ENCODE measurements at regions not wholly inside any gene's neighbourhood (a gene's known extent, or its start where the extent isn't known, plus 50 kb on each side); places are given as distances from the start of the nearest gene placed in this dataset.

DNA sequence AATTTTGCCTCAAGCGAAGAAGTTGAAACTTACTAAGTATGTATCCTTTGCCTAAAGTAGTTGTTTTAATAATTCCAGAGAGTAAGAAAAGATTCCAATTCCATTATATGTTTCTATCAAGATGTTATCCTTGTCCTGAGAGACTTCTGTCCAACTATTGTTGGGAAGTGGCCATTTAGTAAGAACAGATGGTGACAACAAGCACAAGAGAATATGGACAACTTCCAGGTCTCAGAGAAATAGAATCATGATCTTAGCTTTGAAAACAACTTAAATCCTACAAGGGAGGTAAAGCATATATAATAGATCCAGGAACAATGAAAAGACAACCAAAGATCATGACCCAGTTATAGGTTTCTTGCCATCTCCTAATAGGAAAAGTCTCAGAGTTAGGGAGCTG is 486.6 kb upstream of the PCDH10 start:
- Histone ChIP-seq H3K27me3 (no peaks in the 10 kb centered on the region), H3K4me3 (no peak overlapping the region), H3K4me1 (no peaks in the 10 kb centered on the region), H3K27ac (no peak overlapping the region), H3K9me3 (no peaks in the 10 kb centered on the region), H3K36me3 (no peaks in the 10 kb centered on the region)
- intact Hi-C loops (cut with DNase I), result no loop called here
- DNase-seq (ENCODE audit: extremely low spot score in 2 of 2), result no peak
- no peak for TF ChIP-seq POLR2AphosphoS5 (IDR thresholded peaks at IDR 0.05; ENCODE audit: insufficient read depth in 1 of 2, low read depth in 1 of 2)

DNA sequence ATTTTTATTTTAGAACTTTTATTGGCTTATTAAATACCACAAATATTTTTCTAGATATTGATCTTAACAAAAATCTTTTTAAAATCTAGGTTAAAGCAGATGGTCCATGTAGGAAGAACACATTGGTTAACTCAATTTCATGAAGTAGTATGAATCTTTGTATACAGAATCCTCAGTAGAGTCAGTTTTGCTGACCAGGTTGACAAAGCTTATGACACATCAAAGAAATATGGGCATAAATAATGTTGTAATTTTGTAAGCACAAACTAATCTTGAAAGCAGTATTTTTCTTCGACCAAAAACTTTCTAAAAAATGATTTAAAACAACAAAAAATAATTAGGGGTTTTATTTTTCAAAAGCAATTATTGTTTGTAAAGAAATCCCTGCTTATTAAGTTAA is 479.3 kb upstream of the PCDH10 start:
- no peaks in the 10 kb centered on the region for H3K4me1 ChIP-seq
- H3K9me3 ChIP-seq, result no peaks in the 10 kb centered on the region
- intact Hi-C loops (cut with DNase I), result no loop called here
- H3K27ac ChIP-seq, result no peak overlapping the region
- TF ChIP-seq, protein P1, sequence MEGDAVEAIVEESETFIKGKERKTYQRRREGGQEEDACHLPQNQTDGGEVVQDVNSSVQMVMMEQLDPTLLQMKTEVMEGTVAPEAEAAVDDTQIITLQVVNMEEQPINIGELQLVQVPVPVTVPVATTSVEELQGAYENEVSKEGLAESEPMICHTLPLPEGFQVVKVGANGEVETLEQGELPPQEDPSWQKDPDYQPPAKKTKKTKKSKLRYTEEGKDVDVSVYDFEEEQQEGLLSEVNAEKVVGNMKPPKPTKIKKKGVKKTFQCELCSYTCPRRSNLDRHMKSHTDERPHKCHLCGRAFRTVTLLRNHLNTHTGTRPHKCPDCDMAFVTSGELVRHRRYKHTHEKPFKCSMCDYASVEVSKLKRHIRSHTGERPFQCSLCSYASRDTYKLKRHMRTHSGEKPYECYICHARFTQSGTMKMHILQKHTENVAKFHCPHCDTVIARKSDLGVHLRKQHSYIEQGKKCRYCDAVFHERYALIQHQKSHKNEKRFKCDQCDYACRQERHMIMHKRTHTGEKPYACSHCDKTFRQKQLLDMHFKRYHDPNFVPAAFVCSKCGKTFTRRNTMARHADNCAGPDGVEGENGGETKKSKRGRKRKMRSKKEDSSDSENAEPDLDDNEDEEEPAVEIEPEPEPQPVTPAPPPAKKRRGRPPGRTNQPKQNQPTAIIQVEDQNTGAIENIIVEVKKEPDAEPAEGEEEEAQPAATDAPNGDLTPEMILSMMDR (IDR thresholded peaks at IDR 0.05), result no peak
- TF ChIP-seq POLR2AphosphoS5 (IDR thresholded peaks at IDR 0.05; ENCODE audit: insufficient read depth in 1 of 2, low read depth in 1 of 2), result no peak
- no peak overlapping the region for H3K4me3 ChIP-seq
- no peaks in the 10 kb centered on the region for H3K36me3 ChIP-seq
- no peaks in the 10 kb centered on the region for H3K27me3 ChIP-seq
- no peak for DNase-seq (ENCODE audit: extremely low spot score in 2 of 2)

DNA sequence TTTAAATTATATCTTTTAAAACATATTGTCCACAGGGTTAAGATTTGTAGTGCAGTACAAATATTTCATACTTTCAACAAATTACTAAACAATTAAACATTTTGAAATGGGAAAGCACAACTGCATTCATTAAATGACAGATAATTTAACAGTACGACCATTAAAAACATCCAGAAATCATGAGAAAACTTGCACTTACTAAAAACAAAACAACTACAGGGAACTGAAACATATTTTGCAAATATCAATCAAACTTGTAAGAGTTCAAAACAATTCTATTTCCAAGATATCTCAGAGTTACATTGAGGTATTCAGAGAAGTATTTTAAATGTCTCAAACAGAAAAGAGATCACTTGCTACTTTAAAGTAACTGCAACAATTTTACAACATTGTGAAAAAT is 478.5 kb upstream of the PCDH10 start:
- no peaks in the 10 kb centered on the region for H3K27me3 ChIP-seq
- H3K4me1 ChIP-seq, result no peaks in the 10 kb centered on the region
- TF ChIP-seq, protein P1 (IDR thresholded peaks at IDR 0.05), result no peak
- TF ChIP-seq POLR2AphosphoS5 (IDR thresholded peaks at IDR 0.05; ENCODE audit: insufficient read depth in 1 of 2, low read depth in 1 of 2) (no peak), POLR2A (IDR thresholded peaks at IDR 0.05) (no peak)
- H3K36me3 ChIP-seq, result no peaks in the 10 kb centered on the region
- no peak overlapping the region for H3K27ac ChIP-seq
- no peaks in the 10 kb centered on the region for H3K9me3 ChIP-seq
- intact Hi-C loops (cut with DNase I), result no loop called here
- DNase-seq (ENCODE audit: extremely low spot score in 2 of 2), result no peak
- no peak overlapping the region for H3K4me3 ChIP-seq

DNA sequence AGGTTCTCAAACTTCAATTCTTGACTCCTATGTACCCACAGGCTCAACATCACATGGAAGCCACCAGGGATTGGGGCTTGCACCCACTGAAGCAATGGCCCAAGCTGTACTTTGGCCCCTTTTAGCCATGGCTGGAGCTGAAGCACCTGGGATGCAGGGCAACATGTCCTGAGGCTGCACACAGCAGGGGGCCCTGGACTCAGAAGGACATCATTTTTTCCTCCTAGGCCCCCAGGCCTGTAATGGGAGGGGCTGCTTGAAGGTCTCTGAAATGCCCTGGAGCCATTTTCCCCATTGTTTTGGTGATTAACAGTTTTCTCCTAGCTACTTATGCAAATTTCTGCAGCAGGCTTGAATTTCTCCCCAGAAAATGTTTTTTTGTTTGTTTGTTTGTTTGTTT is 465.1 kb upstream of the PCDH10 start:
- TF ChIP-seq, protein P1 (IDR thresholded peaks at IDR 0.05), result no peak
- no peak for TF ChIP-seq POLR2A (IDR thresholded peaks at IDR 0.05)
- no peak for TF ChIP-seq POLR2AphosphoS5 (IDR thresholded peaks at IDR 0.05; ENCODE audit: insufficient read depth in 1 of 2, low read depth in 1 of 2)
- Histone ChIP-seq H3K36me3 (no peaks in the 10 kb centered on the region), H3K4me3 (no peak overlapping the region), H3K4me1 (no peaks in the 10 kb centered on the region), H3K27me3 (no peaks in the 10 kb centered on the region), H3K27ac (no peak overlapping the region), H3K9me3 (no peaks in the 10 kb centered on the region)
- no peak for DNase-seq (ENCODE audit: extremely low spot score in 2 of 2)
- intact Hi-C loops (cut with DNase I), result no loop called here

DNA sequence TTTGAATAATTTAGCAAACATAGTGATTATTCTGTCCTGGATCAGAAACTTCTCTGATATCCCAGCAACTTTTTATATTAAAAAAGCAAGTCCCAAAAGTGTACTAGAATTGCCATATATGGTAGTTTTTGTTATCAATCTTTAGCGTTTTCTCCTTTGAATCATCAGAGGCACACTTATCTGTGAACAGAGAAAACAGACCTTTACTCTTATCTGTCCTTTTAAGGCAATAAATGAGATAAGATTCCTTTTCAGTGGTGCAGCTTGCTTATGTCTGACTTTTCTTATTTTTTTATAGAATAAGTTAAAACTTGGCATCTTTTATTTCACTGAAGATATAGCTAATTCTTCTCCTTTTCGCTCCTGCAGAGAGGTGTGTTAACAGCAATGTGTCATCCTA is 458.1 kb upstream of the PCDH10 start:
- Histone ChIP-seq H3K36me3 (no peaks in the 10 kb centered on the region), H3K9me3 (no peaks in the 10 kb centered on the region), H3K27ac (no peak overlapping the region), H3K27me3 (no peaks in the 10 kb centered on the region), H3K4me1 (no peaks in the 10 kb centered on the region), H3K4me3 (no peak overlapping the region)
- no peak for TF ChIP-seq POLR2A (IDR thresholded peaks at IDR 0.05)
- no peak for TF ChIP-seq POLR2AphosphoS5 (IDR thresholded peaks at IDR 0.05; ENCODE audit: insufficient read depth in 1 of 2, low read depth in 1 of 2)
- TF ChIP-seq, protein P1 (IDR thresholded peaks at IDR 0.05), result no peak
- DNase-seq (ENCODE audit: extremely low spot score in 2 of 2), result no peak
- intact Hi-C loops (cut with DNase I), result no loop called here

DNA sequence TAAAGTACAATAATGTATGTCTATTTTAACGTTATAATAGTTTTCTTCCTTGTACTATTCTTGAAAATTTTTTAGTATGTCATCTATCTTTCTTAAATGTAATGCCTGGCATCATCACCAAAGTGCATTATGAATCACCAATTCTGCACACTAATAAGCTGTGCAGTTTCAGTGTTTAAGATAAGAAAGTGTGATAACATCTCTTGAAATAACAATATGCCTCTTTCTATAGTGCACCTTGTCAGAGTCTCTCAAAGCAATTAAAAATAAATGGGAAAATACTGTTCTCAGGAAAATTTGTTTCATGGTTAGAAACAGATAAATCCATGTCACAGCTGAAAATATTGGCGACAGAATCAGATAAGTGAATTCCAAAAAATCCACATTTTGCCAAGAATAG is 457.4 kb upstream of the PCDH10 start:
- TF ChIP-seq, protein P1 (IDR thresholded peaks at IDR 0.05), result no peak
- no peak for TF ChIP-seq POLR2AphosphoS5 (IDR thresholded peaks at IDR 0.05; ENCODE audit: insufficient read depth in 1 of 2, low read depth in 1 of 2)
- no peak for TF ChIP-seq POLR2A (IDR thresholded peaks at IDR 0.05)
- Histone ChIP-seq H3K9me3 (no peaks in the 10 kb centered on the region), H3K36me3 (no peaks in the 10 kb centered on the region), H3K4me3 (no peak overlapping the region), H3K27ac (no peak overlapping the region), H3K4me1 (no peaks in the 10 kb centered on the region), H3K27me3 (no peaks in the 10 kb centered on the region)
- DNase-seq (ENCODE audit: extremely low spot score in 2 of 2), result no peak
- intact Hi-C loops (cut with DNase I), result no loop called here
